SK-N-MC (cell line): ENCODE measurements at regions not wholly inside any gene's neighbourhood (a gene's known extent, or its start where the extent isn't known, plus 50 kb on each side); places are given as distances from the start of the nearest gene placed in this dataset.

Experiments used
- DNase-seq: peaks from one replicate; pipeline ENCODE4 v3.0.0-alpha.2; 2011; ENCODE audit warnings: low read depth, low spot score
- H3K27ac ChIP-seq: fragments of 200-600 bp; sonication (generic); 2 replicates; pipeline ENCODE4 v1.5.1; 2016; ENCODE audit warnings: mixed run types
- H3K36me3 ChIP-seq: fragments of 200-600 bp; sonication (generic); 2 replicates; pipeline ENCODE4 v1.6.1; 2017; ENCODE audit warnings: antibody characterized with exemption, low read length, mixed read lengths; ENCODE audit not compliant: insufficient read depth
- H3K4me3 ChIP-seq: fragments of 200-600 bp; sonication (generic); 2 replicates; pipeline ENCODE4 v1.5.1; 2016
- H3K9ac ChIP-seq: fragments of 200-600 bp; sonication (generic); 2 replicates; pipeline ENCODE4 v1.8.0; 2017; ENCODE audit warnings: mixed run types, mixed read lengths; ENCODE audit not compliant: insufficient read length
- H3K9me3 ChIP-seq: fragments of 200-600 bp; sonication (generic); 2 replicates; pipeline ENCODE4 v1.6.1; 2017; ENCODE audit warnings: low read depth, mild to moderate bottlenecking, antibody characterized with exemption, low read length, moderate library complexity, mixed read lengths
- EZH2 ChIP-seq: fragments of 200-600 bp; sonication (generic); IDR thresholded peaks from one replicate; pipeline ENCODE4 v1.6.1; 2017; ENCODE audit warnings: antibody characterized with exemption
- FOXP2 ChIP-seq: optimal IDR thresholded peaks from 2 replicates; pipeline ENCODE3; 2011; ENCODE audit warnings: mild to moderate bottlenecking, moderate library complexity; ENCODE audit not compliant: insufficient read depth; ENCODE audit errors: extremely low read length, control extremely low read depth
- POLR2AphosphoS5 ChIP-seq: IDR thresholded peaks from 2 replicates; pipeline ENCODE4 v1.6.1; 2012; ENCODE audit warnings: mild to moderate bottlenecking, low read depth, low read length, borderline replicate concordance

DNA sequence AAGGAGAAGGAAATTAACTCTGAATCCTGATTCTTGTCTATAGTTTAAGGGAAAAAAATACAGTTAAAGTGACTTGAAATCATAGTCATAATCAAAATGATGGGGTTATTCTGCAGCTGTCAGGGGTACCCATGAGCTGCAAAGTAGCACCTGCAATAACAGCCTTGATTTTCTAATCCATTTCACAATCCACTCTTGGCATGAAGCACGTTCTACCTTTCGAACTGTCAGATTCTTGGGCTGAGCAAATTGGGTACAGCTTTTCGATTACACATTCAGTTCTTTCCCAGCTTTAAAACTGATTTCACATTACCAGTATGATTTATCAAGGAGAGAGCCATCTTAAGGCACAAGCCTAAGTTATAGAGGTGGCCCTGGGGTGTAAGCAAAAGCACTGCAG lies 118.5 kb upstream of the DTNBP1 start:
- Histone ChIP-seq H3K4me3 (no peak overlapping the region), H3K9ac (no peak overlapping the region), H3K27ac (no peak overlapping the region), H3K36me3 (no peaks in the 10 kb centered on the region), H3K9me3 (no peaks in the 10 kb centered on the region)
- no peak for TF ChIP-seq EZH2
- no peak for TF ChIP-seq POLR2AphosphoS5
- no peak for TF ChIP-seq FOXP2
- DNase-seq, result no peak

GRCh38 chr6:15780437-15780836 lies 117.6 kb upstream of the DTNBP1 start:
- H3K9ac ChIP-seq, result no peak overlapping the region
- H3K36me3 ChIP-seq, result no peaks in the 10 kb centered on the region
- no peaks in the 10 kb centered on the region for H3K9me3 ChIP-seq
- TF ChIP-seq EZH2, result no peak
- no peak for TF ChIP-seq POLR2AphosphoS5
- no peak for TF ChIP-seq FOXP2
- H3K27ac ChIP-seq, result no peak overlapping the region
- no peak overlapping the region for H3K4me3 ChIP-seq
- no peak for DNase-seq

- no peak for TF ChIP-seq FOXP2
- TF ChIP-seq EZH2, result no peak
- no peak for TF ChIP-seq POLR2AphosphoS5
- no peak overlapping the region for H3K4me3 ChIP-seq
- no peak overlapping the region for H3K27ac ChIP-seq
- no peak for DNase-seq
- no peaks in the 10 kb centered on the region for H3K9me3 ChIP-seq
- H3K36me3 ChIP-seq, result no peaks in the 10 kb centered on the region
- no peak overlapping the region for H3K9ac ChIP-seq
Measured at GRCh38 chr6:15779726-15780125, 116.9 kb upstream of the DTNBP1 start.

DNA sequence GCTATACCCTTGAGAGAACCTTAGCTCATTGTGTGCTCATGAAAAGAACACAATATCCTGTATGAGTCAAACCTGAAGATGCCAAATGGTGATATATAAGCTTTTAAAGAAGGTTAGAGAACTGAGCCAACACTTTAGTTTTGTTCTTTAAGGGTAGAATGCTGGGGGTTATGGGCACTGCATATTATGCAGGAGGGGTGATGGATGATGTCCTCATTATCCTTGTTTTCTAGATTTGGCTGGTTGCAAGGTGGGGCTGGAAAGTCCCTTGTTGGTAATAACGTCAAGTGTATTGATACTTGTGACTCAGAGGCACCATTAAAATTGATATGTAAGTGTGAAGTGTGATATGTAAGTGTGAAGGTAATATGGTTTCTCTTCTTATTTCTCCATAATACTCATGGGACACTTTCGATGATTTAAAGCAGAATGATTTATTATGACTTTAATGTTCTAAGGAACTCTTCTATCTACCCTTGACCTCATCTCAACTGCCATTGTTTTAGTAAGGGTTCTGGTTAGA lies 113.7 kb upstream of the DTNBP1 start:
- TF ChIP-seq POLR2AphosphoS5 (no peak), FOXP2 (no peak), EZH2 (no peak)
- H3K4me3 ChIP-seq, result no peak overlapping the region
- H3K27ac ChIP-seq, result no peak overlapping the region
- H3K9ac ChIP-seq, result no peak overlapping the region
- H3K36me3 ChIP-seq, result no peaks in the 10 kb centered on the region
- no peaks in the 10 kb centered on the region for H3K9me3 ChIP-seq
- DNase-seq, result no peak

- Histone ChIP-seq H3K9ac (no peak overlapping the region), H3K27ac (no peak overlapping the region), H3K36me3 (no peaks in the 10 kb centered on the region), H3K9me3 (no peaks in the 10 kb centered on the region), H3K4me3 (no peak overlapping the region)
- TF ChIP-seq EZH2, result no peak
- no peak for TF ChIP-seq POLR2AphosphoS5
- no peak for TF ChIP-seq FOXP2
- no peak for DNase-seq
Measured at GRCh38 chr6:15775741-15776140, 112.9 kb upstream of the DTNBP1 start.

GRCh38 chr6:15775076-15775634 lies 112.3 kb upstream of the DTNBP1 start:
- Histone ChIP-seq H3K9me3 (no peaks in the 10 kb centered on the region), H3K27ac (no peak overlapping the region), H3K4me3 (no peak overlapping the region), H3K36me3 (no peaks in the 10 kb centered on the region), H3K9ac (no peak overlapping the region)
- no peak for DNase-seq
- TF ChIP-seq POLR2AphosphoS5, result no peak
- TF ChIP-seq EZH2, result no peak
- TF ChIP-seq FOXP2, result no peak

GRCh38 chr6:15773806-15774410 lies 111.1 kb upstream of the DTNBP1 start:
- no peak for DNase-seq
- Histone ChIP-seq H3K4me3 (no peak overlapping the region), H3K36me3 (no peaks in the 10 kb centered on the region), H3K9me3 (no peaks in the 10 kb centered on the region), H3K9ac (no peak overlapping the region), H3K27ac (no peak overlapping the region)
- TF ChIP-seq FOXP2, result no peak
- TF ChIP-seq EZH2, result no peak
- TF ChIP-seq POLR2AphosphoS5, result no peak

- TF ChIP-seq EZH2 (no peak), FOXP2 (no peak), POLR2AphosphoS5 (no peak)
- no peak overlapping the region for H3K27ac ChIP-seq
- H3K4me3 ChIP-seq, result no peak overlapping the region
- no peak overlapping the region for H3K9ac ChIP-seq
- H3K9me3 ChIP-seq, result no peaks in the 10 kb centered on the region
- DNase-seq, result no peak
- H3K36me3 ChIP-seq, result no peaks in the 10 kb centered on the region
Measured at GRCh38 chr6:15770347-15771143, 107.7 kb upstream of the DTNBP1 start.
